ENCODE measurements at regions not wholly inside any gene's neighbourhood (a gene's known extent, or its start where the extent isn't known, plus 50 kb on each side); places are given as distances from the start of the nearest gene placed in this dataset.

DNA sequence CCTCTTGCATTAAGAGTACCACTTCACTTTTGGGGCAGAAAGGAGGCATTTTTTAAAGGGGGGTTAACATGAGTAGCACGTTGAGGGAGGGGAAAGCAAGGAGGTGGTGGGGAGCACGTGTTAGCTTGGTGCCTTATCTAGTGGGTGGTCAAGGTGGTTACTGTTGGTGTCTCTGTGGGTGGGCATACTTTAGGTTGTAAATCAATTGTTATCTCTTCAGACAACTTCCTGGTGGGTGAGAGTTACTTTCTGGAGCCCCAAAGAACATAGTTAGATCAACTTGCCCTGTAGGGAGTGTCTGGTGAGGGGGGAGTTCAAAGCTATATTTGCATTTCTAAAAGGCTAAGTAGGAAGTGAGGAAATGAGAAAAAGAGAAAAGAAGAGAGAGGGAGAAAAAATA is 297.7 kb upstream of the CLNK start:
- DNase-seq (no peak), ATAC-seq (no peak)

DNA sequence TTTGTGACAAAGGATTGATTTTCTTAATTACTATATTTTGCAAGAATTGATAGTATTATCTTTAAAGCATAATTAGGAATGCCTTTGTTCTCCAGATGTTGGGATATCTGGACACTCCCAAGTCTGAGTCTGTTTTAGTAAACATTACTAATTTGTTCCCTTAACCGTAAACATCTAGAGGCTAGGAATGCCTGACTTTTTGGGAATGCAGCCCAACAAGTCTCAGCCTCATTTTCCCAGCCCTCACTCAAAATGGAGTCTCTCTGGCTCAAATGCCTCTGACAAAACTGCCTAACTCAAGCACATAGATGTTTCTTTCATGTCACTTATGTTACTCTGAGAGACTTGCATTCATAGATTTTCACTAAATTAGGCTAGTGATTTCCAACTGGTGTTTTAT is 297.0 kb upstream of the CLNK start:
- DNase-seq = no peak
- ATAC-seq = no peak

DNA sequence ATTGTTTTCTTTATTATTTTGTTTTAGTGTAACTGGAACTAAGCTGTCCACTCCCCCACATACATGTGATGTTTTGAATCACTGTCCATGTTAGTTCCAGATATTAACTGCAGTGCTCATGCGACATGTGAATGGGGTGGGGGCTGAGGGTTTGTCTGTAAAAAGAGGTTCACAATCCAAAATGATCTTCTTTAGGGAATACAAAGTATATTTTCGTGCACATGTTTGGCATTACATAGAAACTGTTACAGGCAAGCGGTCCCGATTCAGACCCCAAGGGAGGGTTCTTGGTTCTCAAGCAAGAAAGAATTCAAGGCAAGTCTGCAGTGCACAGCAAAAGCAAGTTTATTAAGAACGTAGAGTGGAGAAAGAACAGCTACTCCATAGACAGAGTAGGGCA is 296.5 kb upstream of the CLNK start:
- DNase-seq = no peak
- no peak for ATAC-seq

DNA sequence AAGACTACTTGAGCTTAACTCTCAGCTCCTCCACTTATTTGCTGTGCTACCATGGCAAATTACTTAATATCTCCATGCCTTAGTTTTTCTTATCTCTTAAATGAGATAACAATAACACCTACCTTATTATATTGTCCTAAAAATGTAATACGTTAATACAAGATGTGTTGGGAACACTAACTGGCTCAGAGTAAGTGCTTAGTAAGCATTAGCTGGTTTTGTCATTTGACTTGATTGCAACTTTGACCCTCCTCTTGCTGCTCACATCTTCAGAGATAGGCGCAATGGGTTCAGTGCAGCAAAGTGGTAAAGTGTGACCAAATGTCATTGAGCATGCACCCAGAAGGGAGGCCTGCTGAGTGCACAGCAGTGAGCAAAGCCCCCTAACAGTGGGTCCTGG is 294.5 kb upstream of the CLNK start:
- ATAC-seq (no peak), DNase-seq (no peak)

DNA sequence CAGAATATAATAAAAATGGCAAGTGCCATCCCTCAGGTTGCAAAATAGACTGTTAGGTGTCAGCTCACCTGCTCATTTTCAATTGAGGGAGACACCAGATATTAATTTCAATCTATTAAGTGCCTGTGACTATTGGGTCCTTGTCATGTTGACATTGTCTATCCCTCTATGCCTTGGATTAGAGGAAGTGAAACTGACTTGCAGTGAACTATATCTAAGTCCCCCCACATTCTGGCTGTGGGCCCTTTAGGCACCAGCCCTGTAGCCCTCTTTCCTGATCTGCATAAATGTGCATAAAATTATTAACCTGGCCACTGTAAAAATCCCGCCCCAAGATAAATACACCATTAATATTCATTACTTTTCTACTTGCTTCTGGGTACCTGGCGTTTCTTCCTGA is 293.0 kb upstream of the CLNK start:
- ATAC-seq (no peak), DNase-seq (no peak)

DNA sequence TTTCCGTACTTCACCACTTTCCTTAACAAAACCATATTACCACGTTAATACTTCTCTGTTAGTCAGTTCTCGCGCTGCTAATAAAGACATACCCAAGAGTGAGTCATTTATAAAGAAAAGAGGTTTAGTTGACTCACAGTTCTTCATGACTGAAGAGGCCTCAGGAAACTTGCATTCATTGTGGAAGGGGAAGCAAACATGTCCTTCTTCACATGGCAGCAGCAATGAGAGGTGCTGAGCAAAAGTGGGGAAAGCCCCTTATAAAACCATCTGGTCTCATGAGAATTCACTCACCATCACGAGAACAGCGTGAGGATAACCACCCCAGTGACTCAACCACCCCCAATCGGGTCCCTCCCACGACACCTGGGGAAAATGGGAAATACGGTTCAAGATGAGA is 289.8 kb upstream of the CLNK start:
- no peak for DNase-seq
- peak; percentile 23 for ATAC-seq

DNA sequence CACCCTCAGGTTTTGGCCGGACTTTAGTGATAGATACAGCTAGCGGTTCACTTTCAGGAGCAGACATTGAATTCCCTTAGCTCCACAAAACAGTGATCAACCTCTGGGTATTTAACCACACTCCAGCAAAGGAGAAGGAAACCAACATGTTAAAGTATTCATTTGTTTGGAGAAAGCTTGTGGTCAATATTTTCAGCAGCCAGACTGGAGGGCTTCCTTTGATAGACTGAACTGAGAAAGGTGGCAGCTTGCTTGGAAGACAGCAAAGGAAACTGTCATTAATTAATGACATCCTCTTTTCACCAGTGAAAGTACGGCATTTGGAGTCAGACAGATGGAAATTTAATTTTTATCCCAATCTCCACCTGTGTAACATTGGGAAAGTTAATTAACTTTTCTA is 289.1 kb upstream of the CLNK start:
- no peak for ATAC-seq
- no peak for DNase-seq

DNA sequence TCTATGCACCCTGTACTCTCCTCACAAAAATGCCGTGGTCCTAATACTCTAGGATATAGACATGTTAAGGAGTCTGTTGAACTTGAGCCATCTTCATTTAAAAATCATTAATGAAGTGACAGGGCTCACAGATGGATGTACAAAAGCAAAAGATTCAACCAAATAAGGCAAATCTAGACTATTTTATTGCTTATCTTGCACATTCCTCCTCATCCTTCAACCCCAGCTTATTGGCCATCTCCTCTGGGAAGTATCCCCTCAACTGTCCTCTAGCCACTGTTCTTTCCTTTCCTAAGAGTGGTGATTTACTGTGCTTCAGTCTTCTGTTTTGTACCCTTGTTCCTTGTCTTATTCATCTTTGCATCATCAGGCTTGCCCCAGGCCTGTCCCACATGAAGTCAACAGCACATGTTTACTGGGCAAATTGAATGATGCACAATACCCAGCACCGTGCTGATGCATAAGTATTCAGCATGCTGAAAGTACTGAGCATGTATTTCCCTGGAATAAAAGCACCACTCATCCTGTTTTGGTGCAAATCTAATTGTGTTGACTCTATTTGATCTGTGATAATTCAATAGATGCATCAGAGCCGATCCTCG is 287.3 kb upstream of the CLNK start:
- no peak for DNase-seq
- no peak for ATAC-seq

DNA sequence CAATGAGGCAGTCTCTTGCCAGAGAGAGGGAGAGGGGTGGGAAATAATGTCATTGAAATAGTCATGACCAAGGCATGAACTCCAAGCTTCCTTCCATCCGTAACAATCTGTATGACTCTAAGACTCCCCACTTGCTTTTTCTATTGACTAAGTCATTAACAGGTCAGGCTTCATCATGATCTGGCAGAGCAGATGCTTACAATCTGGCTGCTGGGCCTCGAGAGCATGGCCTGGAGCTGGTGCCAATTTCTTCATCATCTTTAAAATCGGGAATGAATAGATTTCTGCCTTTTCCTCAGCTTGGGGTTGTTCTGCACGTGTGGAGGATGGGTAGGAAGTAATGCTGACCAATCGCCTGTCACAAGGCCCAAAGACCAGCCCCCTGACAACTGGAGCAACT is 280.6 kb upstream of the CLNK start:
- DNase-seq (no peak), ATAC-seq (no peak)

DNA sequence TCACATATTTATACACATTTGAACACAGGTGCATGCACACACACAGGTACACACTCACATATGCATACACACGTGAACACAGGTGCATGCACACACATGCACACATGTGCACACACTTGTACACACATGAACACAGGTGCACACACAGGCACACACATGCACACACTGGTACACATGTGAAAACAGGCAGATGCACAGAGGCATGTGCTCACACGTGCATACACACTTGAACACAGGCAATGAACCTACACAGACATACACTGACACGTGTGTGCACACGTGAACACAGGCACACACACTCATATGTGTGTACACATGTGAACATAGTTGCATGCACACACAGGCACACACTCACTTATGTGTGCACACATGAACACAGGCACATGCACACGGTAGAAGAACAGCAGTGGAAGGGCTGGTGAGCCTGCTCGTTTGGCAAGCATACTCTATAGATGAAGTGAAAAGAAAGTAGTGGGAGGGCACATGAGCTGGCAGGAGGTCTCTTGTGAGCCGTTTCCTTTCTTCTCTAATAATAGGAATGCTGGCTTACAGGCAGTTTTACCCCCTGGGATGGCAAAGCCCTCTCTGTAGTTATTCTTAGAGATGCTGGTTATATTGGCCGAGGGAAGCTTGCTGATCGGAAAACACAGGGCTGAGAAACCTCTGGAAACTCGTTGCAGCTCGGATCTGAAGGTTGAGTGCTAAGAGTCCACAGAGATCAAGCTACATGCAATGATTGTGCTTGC is 279.6 kb upstream of the CLNK start:
- no peak for ATAC-seq

DNA sequence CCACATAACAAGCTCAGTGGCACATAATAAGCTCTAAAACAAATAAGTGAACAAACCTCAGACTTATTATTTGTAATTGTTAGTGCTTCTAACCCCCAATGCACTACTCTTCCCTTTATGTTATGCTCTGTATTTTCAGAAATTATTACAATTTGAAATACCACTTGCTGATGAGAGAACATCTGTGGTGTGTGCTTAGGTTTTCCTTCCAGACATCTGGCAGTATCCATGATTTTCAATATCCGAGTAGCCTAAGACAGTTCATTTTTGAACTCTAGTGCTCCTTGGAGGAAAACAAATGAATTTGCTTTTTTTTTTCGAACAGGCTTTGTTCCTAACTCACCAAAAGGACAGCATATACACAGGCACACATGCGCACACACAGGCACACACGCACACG is 278.7 kb upstream of the CLNK start:
- no peak for DNase-seq
- no peak for ATAC-seq

More for the DNA sequence above, 279.6 kb upstream of the CLNK start:
- no peak for DNase-seq

DNA sequence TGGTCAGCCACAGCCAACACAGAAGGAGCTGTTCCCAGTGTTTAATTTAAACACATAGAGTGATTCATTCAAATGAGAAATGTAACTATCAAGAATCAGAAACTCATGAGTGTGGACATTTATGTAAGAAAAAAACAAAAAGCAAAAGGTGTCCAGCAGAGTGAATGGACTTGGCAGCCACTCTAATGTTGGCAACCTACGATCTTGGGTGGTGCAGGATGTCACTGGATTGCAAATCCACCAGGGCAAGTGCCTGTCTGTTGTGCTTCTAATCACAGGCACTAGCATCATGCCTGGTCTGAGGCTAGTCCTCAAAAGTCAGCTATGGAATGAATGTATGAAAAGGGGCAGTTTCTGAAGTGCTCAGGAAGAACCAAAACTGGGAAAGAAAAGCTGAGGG is 277.7 kb upstream of the CLNK start:
- ATAC-seq (no peak), DNase-seq (no peak)

DNA sequence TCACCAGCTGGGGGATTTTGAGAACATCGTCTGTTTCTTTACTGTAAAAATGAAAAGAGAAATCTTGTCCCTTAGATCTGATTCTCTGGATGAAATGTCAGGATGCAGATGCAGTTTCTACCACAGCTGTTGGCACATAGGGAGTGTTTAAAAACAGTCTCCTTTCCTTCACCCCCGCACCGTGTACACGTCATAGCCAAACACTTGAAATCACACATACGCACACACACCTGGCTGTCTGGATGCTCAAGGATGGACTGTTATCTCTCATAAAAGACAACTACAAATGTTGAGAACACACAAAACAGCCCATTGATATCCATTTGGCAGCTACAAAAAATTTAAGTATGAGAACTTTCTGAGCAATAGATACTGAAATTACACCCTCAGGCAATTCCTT is 275.8 kb upstream of the CLNK start:
- ATAC-seq (no peak), DNase-seq (no peak)

DNA sequence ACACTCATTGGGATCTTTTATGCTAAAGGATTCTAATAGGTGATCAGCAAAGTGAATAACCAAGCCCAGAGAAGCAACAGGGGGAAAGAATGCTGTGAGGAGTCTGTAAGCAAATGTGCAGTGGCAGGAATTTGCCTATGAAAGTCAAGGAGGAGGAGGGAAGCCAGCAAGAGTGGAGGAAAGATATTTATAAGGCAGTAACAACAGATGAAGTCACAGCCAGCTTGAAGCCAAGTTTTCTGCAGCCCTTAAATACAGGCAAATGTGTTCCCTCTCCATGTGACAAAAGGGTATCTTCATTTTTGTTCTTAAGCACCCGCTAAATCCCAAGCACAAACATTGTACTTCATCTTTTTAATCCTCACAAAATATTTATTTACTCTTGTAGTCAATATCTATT is 275.0 kb upstream of the CLNK start:
- no peak for DNase-seq
- ATAC-seq = no peak

DNA sequence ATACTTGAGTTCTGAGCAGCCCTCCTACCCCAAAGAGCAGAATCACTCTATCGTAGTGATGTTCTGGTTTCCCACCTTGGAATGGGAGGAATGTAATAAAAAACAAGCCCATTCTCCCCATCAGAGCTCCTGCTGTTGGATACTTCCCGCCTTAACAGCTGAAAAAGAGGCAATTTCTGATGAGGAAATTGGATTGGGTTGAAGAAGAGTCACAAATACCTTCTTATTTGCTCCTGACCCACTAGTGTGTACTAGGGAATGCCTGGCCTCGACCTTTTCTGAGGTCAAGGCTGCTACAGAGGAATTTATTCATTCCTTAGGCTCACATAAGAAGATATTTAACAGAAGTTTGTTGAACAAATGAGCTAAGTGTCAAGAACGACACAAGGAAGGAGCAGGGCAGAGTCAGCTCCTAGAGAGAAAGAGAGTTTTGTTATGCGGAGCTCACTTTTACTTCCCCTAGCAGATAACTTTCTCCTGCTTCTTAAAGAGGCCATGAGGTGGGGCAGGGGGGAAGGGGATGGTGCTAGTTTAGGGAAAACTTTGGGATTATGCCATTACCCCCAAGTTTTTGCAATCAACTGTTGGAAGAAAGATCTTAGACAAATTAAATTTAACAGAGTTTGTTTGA is 273.8 kb upstream of the CLNK start:
- ATAC-seq (no peak), DNase-seq (no peak)

DNA sequence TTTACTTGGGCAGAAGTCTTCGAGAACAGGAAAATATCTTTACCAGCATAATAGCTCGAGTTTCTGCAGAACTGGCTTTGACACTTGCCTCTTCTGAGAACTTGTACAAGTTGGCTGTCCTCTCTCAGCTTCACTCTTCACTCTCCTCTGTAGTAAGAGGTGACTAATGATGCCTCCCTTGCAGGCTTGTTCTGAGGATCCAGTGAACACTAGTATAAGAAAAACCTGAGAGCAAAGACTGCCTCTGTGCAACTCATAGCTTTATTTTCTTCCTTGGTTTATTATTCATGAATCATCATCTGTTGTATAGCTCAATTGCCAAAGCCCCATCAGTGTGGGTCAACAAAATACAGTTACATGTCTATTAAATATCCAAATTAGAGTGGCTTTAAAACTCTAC is 266.7 kb upstream of the CLNK start:
- no peak for ATAC-seq
- DNase-seq = no peak

DNA sequence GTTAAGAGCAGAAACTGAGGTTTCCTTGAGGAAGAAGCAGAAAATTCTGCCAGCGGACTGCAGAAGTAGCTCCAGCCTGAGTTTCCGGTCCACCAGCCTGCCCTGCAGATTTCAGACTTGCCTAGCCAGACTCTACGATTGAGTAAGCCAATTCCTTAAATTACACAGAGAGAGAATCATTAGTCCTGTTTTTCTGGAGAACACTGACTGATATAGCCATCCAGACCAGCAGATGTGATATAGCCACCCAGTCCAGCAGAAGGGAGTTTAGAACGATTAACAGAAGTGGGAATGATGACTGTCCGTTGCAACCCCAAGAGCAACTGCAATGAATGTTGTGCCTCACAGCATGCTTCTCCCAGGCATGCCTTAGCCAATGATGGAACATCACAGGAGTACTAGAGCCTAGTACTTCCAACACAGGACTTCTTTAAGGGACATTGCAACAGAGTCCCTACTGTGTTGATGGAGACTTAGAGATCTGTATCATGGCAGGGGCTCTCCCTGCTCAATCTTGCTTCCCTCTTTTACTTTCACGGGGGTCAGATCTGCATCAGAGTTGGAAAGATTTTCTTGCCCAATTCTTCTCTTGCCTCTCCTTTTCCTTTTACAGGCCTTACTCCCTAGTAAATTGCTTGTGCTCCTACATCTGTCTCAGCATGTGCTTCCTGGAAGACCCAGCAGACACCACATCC is 264.6 kb upstream of the CLNK start:
- DNase-seq (no peak), ATAC-seq (no peak)

DNA sequence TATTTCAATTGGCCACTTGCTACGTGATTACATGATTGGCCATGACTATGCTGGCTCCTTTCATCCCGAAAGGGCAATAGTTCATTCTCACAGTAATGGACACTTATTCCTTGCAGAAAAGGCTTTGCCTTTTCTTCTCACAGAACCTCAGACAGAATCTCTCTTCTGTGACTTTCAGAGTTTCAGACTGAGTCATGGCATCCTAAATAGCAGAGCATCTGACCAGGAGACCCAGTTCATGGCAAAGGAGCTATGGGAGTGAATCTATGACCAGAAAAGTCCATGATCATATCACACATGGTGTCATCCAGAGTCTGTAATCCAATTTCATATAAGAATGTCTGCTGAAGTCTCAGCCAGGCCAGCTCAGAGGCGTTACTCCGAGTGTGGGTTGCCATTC is 263.3 kb upstream of the CLNK start:
- DNase-seq (no peak), ATAC-seq (no peak)

DNA sequence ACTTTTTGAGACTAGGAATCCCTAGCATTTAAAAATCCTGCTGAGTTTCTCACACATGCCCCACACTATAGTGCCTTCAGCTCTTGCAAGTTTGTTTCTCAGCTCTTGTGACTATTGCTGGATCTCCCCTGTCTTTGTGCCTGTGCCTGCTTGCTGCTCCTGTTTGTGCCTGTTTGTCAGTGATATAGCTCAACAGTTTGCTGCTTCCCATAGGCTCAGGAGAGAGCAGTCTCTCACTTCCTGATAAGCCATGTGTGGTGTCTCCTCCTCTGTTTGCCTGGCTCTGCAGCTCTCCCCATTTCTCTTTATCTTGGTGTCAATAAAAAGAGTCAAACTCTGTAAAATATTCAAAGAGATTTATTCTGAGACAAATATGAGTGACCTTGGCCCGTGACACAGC is 259.8 kb upstream of the CLNK start:
- no peak for ATAC-seq
- DNase-seq = no peak

DNA sequence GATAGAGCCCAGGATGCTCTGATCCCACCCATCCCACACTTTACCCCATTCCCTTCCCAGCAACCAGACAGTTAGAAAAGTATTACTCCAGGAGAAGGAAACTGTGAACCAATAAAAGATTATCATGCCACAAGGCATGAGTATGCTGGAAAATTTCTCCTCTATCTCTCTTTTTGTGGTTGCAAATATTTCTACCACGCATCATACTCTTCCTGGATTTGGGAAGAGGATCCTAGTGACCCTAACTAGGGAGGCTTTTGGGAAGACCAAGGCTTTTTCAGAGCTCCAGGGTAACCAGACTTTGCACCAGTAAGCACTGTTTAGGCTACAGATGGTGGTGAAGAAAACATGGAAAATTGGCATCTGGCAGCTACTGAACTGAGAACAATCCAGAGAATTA is 257.6 kb upstream of the CLNK start:
- DNase-seq (no peak), ATAC-seq (no peak)

DNA sequence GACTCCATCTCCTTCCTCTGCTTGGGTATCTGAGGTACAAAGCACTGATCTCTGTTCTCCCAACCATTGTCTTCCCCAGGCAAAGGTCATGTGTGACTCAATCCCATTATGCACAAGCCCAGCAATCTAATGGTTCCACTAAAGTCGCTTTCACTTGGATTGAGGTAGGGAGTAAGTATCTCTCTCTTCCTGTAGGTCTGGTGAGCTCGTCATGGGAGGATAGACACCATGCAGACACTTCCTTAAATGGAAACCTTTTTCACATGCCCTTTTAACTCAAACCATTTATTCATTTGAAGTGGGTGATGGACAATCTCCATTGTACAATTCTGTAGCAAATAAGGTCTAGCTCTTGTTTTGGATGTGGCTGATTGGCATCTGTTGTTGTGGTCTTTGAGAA is 245.2 kb upstream of the CLNK start:
- ATAC-seq (no peak), DNase-seq (no peak)

DNA sequence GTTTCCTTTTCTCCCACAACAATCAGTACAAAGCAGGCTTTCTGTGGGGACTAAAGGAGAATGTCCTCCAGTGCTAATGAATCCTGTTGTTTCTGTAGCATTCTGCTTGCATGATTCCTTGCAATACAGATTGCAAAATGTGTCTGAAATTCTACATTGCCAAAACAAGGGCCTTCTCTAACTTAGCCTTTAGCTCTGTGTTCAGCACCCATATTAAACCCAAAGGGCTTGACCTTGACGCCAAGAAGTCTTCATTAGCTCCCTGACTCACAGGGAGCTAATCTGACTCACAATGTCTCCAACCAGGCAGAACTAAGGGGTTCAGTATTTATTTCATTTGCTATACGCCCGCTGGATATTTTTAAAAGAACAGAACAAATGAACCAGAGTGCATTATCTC is 241.4 kb upstream of the CLNK start:
- ATAC-seq (no peak), DNase-seq (no peak)

DNA sequence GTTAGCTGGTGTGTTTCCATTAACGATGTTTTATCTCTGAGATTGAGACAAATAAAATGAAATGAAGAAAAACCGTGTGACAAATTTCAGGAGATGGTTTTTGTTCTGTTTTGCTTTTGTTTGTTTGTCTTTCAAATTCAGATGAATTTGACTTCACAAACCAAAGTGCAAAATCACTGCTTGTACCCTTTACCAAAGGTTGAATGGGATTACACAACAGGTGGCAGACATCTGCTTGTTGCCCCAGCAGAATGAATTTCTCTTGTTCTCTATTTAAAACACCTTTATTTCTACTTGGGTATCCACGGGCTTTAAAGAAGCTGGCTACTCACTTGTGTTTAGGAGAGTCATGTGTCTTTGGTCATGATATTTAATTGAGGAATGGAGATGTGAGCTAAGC is 239.7 kb upstream of the CLNK start:
- ATAC-seq (no peak), DNase-seq (no peak)
